BLaER1 treated with 17β-estradiol and CSF1 and Interleukin-3, amounts not matched to agents 10 nM and 100 nM (cell line): ENCODE measurements at regions not wholly inside any gene's neighbourhood (a gene's known extent, or its start where the extent isn't known, plus 50 kb on each side); places are given as distances from the start of the nearest gene placed in this dataset.

ENCODE experiments used
- H3K27ac ChIP-seq, 11 experiments: shearing (Covaris generic); formaldehyde crosslinking; 2 replicates each; pipeline ENCODE4 v1.8.1; 2022
- H3K27me3 ChIP-seq, 11 experiments: shearing (Covaris generic); formaldehyde crosslinking; 2 replicates each; pipeline ENCODE4 v1.8.1; 2022
- H3K36me3 ChIP-seq, 11 experiments: shearing (Covaris generic); formaldehyde crosslinking; 2 replicates each; pipeline ENCODE4 v1.8.1; 2022
- H3K4me1 ChIP-seq, 10 experiments: shearing (Covaris generic); formaldehyde crosslinking; 2 replicates each; pipeline ENCODE4 v1.8.1; 2022
- H3K4me2 ChIP-seq, 11 experiments: shearing (Covaris generic); formaldehyde crosslinking; 2 replicates each; pipeline ENCODE4 v1.8.1; 2022
- H3K4me3 ChIP-seq, 10 experiments: shearing (Covaris generic); formaldehyde crosslinking; 2 replicates each; pipeline ENCODE4 v1.8.1; 2022
- H3K9ac ChIP-seq, 11 experiments: shearing (Covaris generic); formaldehyde crosslinking; 2 replicates each; pipeline ENCODE4 v1.8.1; 2022
- H3K9me3 ChIP-seq, 11 experiments: shearing (Covaris generic); formaldehyde crosslinking; replicated peaks in 1 of 11; 2 replicates each; pipeline ENCODE4 v1.8.1; 2022
- H4K20me1 ChIP-seq, 11 experiments: shearing (Covaris generic); formaldehyde crosslinking; 2 replicates each; pipeline ENCODE4 v1.8.1; 2022
- Cebpa-rat ChIP-seq, 11 experiments: shearing (Covaris generic); IDR thresholded peaks; 2 replicates each; pipeline ENCODE4 v1.8.1; 2022

GRCh38 chr9:129497005-129497812 is 123.7 kb downstream of the C9orf50 start:
- H3K9me3 ChIP-seq, result no peaks in the 10 kb centered on the region
- peak overlapping the region; percentile 69 to 90 (median 80) for H3K9ac ChIP-seq
- H3K4me1 ChIP-seq, result peaks cover 54 to 90% (median 68%) of the 10 kb centered on the region in 10 experiments
- H3K4me2 ChIP-seq, result peak overlapping the region; percentile 89 to 100 (median 99)
- H4K20me1 ChIP-seq, result no peaks in the 10 kb centered on the region
- no peak for TF ChIP-seq Cebpa-rat (IDR thresholded peaks at IDR 0.05)
- H3K36me3 ChIP-seq, result peaks cover 0 to 43% (median 0%) of the 10 kb centered on the region in 11 experiments; a peak in 3 of 22 replicates
- H3K4me3 ChIP-seq, result peak overlapping the region; percentile 56 to 72 (median 61)
- H3K27ac ChIP-seq, result peak overlapping the region; percentile 68 to 93 (median 81); a peak in 21 of 22 replicates
- no peaks in the 10 kb centered on the region for H3K27me3 ChIP-seq

- Histone ChIP-seq H3K4me3 (peak overlapping the region; percentile 56 to 72 (median 61)), H3K36me3 (peaks cover 0 to 44% (median 0%) of the 10 kb centered on the region in 11 experiments; a peak in 3 of 22 replicates), H3K9me3 (no peaks in the 10 kb centered on the region), H3K4me1 (peaks cover 58 to 90% (median 70%) of the 10 kb centered on the region in 10 experiments), H3K27me3 (no peaks in the 10 kb centered on the region), H3K9ac (peak overlapping the region; percentile 69 to 90 (median 80)), H4K20me1 (no peaks in the 10 kb centered on the region), H3K27ac (peak overlapping the region; percentile 68 to 93 (median 81)), H3K4me2 (peak overlapping the region; percentile 89 to 100 (median 99))
- TF ChIP-seq Cebpa-rat (IDR thresholded peaks at IDR 0.05), result no peak
These were observed 124.4 kb downstream of the C9orf50 start for GRCh38 chr9:129496473-129497004.

- H3K9me3 ChIP-seq, result no peaks in the 10 kb centered on the region
- H3K9ac ChIP-seq, result peak overlapping the region; percentile 69 to 90 (median 80)
- H3K4me1 ChIP-seq, result peaks cover 64 to 90% (median 75%) of the 10 kb centered on the region in 10 experiments
- H3K4me3 ChIP-seq, result peak overlapping the region; percentile 56 to 72 (median 61)
- H4K20me1 ChIP-seq, result no peaks in the 10 kb centered on the region
- H3K27ac ChIP-seq, result peak overlapping the region; percentile 68 to 93 (median 81)
- no peak for TF ChIP-seq Cebpa-rat (IDR thresholded peaks at IDR 0.05)
- H3K27me3 ChIP-seq, result no peaks in the 10 kb centered on the region
- peak overlapping the region; percentile 89 to 100 (median 99) for H3K4me2 ChIP-seq
- peaks cover 0 to 37% (median 0%) of the 10 kb centered on the region in 11 experiments; a peak in 2 of 22 replicates for H3K36me3 ChIP-seq
These were observed 125.1 kb downstream of the C9orf50 start for GRCh38 chr9:129495620-129496472.

GRCh38 chr9:129494113-129494789 is 126.7 kb downstream of the C9orf50 start:
- no peaks in the 10 kb centered on the region for H3K27me3 ChIP-seq
- no peak overlapping the region for H3K27ac ChIP-seq
- H3K9ac ChIP-seq, result peak overlapping the region in 2 of 11 experiments; percentile 53 to 67; a peak in 4 of 22 replicates
- H3K4me2 ChIP-seq, result peak overlapping the region; percentile 19 to 100 (median 89); a peak in 17 of 22 replicates
- no peak overlapping the region for H3K4me3 ChIP-seq
- no peak for TF ChIP-seq Cebpa-rat (IDR thresholded peaks at IDR 0.05)
- peaks cover 75 to 92% (median 87%) of the 10 kb centered on the region in 10 experiments for H3K4me1 ChIP-seq
- H3K36me3 ChIP-seq, result peaks cover 0 to 24% (median 0%) of the 10 kb centered on the region in 11 experiments; a peak in 2 of 22 replicates
- H3K9me3 ChIP-seq, result no peaks in the 10 kb centered on the region
- no peaks in the 10 kb centered on the region for H4K20me1 ChIP-seq

- peaks cover 79 to 92% (median 89%) of the 10 kb centered on the region in 10 experiments for H3K4me1 ChIP-seq
- H3K9me3 ChIP-seq, result no peaks in the 10 kb centered on the region
- H4K20me1 ChIP-seq, result no peaks in the 10 kb centered on the region
- no peaks in the 10 kb centered on the region for H3K27me3 ChIP-seq
- peaks cover 0 to 24% (median 0%) of the 10 kb centered on the region in 11 experiments; a peak in 2 of 22 replicates for H3K36me3 ChIP-seq
- H3K9ac ChIP-seq, result peak overlapping the region in 2 of 11 experiments; percentile 53 to 67; a peak in 5 of 22 replicates
- TF ChIP-seq Cebpa-rat (IDR thresholded peaks at IDR 0.05), result no peak
- H3K4me2 ChIP-seq, result peak overlapping the region; percentile 2 to 100 (median 52); a peak in 19 of 22 replicates
- no peak overlapping the region for H3K27ac ChIP-seq
- no peak overlapping the region for H3K4me3 ChIP-seq
These were observed 127.2 kb downstream of the C9orf50 start for GRCh38 chr9:129493706-129494047.

GRCh38 chr9:129493002-129493705 is 127.7 kb downstream of the C9orf50 start:
- Histone ChIP-seq H3K4me3 (no peak overlapping the region), H3K4me1 (peaks cover 75 to 91% (median 84%) of the 10 kb centered on the region in 10 experiments), H3K27ac (no peak overlapping the region), H3K27me3 (no peaks in the 10 kb centered on the region), H4K20me1 (no peaks in the 10 kb centered on the region), H3K9me3 (no peaks in the 10 kb centered on the region), H3K4me2 (peak overlapping the region in 10 of 11 experiments; percentile 2 to 100 (median 41); a peak in 19 of 22 replicates), H3K9ac (peak overlapping the region in 2 of 11 experiments; percentile 53 to 67; a peak in 4 of 22 replicates), H3K36me3 (peaks cover 0 to 24% (median 0%) of the 10 kb centered on the region in 11 experiments; a peak in 2 of 22 replicates)
- no peak for TF ChIP-seq Cebpa-rat (IDR thresholded peaks at IDR 0.05)

GRCh38 chr9:129491487-129491855 is 129.4 kb downstream of the C9orf50 start:
- H3K4me2 ChIP-seq, result peak overlapping the region; percentile 81 to 99 (median 92)
- no peak for TF ChIP-seq Cebpa-rat (IDR thresholded peaks at IDR 0.05)
- peak overlapping the region in 5 of 10 experiments; percentile 52 to 65 (median 59); a peak in 7 of 20 replicates for H3K4me3 ChIP-seq
- H3K4me1 ChIP-seq, result peaks cover 80 to 95% (median 88%) of the 10 kb centered on the region in 10 experiments
- H3K36me3 ChIP-seq, result peaks cover 0 to 24% (median 0%) of the 10 kb centered on the region in 11 experiments; a peak in 2 of 22 replicates
- H3K9me3 ChIP-seq, result no peaks in the 10 kb centered on the region
- H4K20me1 ChIP-seq, result no peaks in the 10 kb centered on the region
- H3K9ac ChIP-seq, result peak overlapping the region in 10 of 11 experiments; percentile 23 to 90 (median 82); a peak in 13 of 22 replicates
- H3K27ac ChIP-seq, result peak overlapping the region in 6 of 11 experiments; percentile 6 to 92 (median 88); a peak in 8 of 22 replicates
- H3K27me3 ChIP-seq, result 0 out of 22 replicates have a peak, but pooled peaks cover 0 to 12% (median 0%) of the 10 kb centered on the region in 11 experiments
